ENCODE measurements at regions not wholly inside any gene's neighbourhood (a gene's known extent, or its start where the extent isn't known, plus 50 kb on each side); places are given as distances from the start of the nearest gene placed in this dataset.

DNA sequence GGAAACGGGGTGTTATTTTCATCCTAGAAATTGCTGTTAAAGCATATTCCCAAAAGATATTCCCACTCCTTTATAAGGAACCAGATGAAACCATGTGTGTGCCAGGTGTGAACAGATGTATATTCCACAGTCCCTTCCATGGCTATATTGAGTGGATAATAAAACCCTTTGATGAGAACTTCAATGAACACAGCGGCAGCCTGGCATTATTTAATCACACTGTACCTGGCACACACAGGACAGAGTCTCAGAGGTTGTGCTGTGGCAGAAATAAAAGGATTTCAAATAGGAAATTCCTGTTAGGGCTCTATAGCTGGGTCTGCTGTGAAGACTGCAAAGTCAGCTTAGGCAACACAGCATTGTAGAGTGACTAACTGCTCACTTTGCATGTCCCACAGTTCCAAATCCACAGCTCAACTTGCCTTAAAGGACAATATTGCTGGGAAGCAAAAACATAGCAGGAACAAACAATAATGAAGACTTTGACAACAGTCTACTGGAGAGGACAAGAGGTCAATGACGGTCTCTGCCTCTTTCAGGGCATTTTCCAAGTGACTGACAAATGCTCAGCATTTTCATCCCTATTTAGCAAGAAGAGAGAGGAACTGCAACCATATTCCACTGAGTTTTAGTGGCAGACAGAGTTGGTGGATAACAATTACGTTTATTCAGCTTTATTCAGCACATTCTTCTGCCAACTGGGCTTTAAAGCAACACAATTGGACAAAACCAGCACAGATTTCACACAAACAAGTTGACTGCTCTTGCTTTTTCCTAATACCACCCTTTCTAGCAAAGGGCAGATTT lies 255.7 kb upstream of the RGMB start:
- TF ChIP-seq POLR2AphosphoS5 (IDR thresholded peaks at IDR 0.05; ENCODE audit: low read depth, low read length) (no peak), TAF1 (IDR thresholded peaks at IDR 0.05; ENCODE audit: borderline replicate concordance, insufficient read depth, low read length) (no peak), FOXP2 (optimal IDR thresholded peaks at IDR 0.05; ENCODE audit: borderline replicate concordance, extremely low read depth, extremely low read length, insufficient read depth) (no peak), SIN3A (IDR thresholded peaks at IDR 0.05; ENCODE audit: borderline replicate concordance, insufficient read depth, low read length) (no peak)
- TF ChIP-seq, protein P1, sequence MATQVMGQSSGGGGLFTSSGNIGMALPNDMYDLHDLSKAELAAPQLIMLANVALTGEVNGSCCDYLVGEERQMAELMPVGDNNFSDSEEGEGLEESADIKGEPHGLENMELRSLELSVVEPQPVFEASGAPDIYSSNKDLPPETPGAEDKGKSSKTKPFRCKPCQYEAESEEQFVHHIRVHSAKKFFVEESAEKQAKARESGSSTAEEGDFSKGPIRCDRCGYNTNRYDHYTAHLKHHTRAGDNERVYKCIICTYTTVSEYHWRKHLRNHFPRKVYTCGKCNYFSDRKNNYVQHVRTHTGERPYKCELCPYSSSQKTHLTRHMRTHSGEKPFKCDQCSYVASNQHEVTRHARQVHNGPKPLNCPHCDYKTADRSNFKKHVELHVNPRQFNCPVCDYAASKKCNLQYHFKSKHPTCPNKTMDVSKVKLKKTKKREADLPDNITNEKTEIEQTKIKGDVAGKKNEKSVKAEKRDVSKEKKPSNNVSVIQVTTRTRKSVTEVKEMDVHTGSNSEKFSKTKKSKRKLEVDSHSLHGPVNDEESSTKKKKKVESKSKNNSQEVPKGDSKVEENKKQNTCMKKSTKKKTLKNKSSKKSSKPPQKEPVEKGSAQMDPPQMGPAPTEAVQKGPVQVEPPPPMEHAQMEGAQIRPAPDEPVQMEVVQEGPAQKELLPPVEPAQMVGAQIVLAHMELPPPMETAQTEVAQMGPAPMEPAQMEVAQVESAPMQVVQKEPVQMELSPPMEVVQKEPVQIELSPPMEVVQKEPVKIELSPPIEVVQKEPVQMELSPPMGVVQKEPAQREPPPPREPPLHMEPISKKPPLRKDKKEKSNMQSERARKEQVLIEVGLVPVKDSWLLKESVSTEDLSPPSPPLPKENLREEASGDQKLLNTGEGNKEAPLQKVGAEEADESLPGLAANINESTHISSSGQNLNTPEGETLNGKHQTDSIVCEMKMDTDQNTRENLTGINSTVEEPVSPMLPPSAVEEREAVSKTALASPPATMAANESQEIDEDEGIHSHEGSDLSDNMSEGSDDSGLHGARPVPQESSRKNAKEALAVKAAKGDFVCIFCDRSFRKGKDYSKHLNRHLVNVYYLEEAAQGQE (IDR thresholded peaks at IDR 0.05; ENCODE audit: insufficient read depth in 1 of 2, low read depth in 2 of 2, low read length in 2 of 2): no peak

- TF ChIP-seq FOXP2 (optimal IDR thresholded peaks at IDR 0.05; ENCODE audit: borderline replicate concordance, extremely low read depth, extremely low read length, insufficient read depth) (no peak), POLR2AphosphoS5 (IDR thresholded peaks at IDR 0.05; ENCODE audit: low read depth, low read length) (no peak), TAF1 (IDR thresholded peaks at IDR 0.05; ENCODE audit: borderline replicate concordance, insufficient read depth, low read length) (no peak), SIN3A (IDR thresholded peaks at IDR 0.05; ENCODE audit: borderline replicate concordance, insufficient read depth, low read length) (no peak)
- TF ChIP-seq, protein P1 (IDR thresholded peaks at IDR 0.05; ENCODE audit: insufficient read depth in 1 of 2, low read depth in 2 of 2, low read length in 2 of 2): no peak
Observed at GRCh38 chr5:98518754-98519153, 254.7 kb upstream of the RGMB start.

- TF ChIP-seq POLR2AphosphoS5 (IDR thresholded peaks at IDR 0.05; ENCODE audit: low read depth, low read length) (no peak), FOXP2 (optimal IDR thresholded peaks at IDR 0.05; ENCODE audit: borderline replicate concordance, extremely low read depth, extremely low read length, insufficient read depth) (no peak), TAF1 (IDR thresholded peaks at IDR 0.05; ENCODE audit: borderline replicate concordance, insufficient read depth, low read length) (no peak), SIN3A (IDR thresholded peaks at IDR 0.05; ENCODE audit: borderline replicate concordance, insufficient read depth, low read length) (no peak)
- TF ChIP-seq, protein P1 (IDR thresholded peaks at IDR 0.05; ENCODE audit: insufficient read depth in 1 of 2, low read depth in 2 of 2, low read length in 2 of 2): no peak
Observed at GRCh38 chr5:98519571-98519970, 253.9 kb upstream of the RGMB start.

DNA sequence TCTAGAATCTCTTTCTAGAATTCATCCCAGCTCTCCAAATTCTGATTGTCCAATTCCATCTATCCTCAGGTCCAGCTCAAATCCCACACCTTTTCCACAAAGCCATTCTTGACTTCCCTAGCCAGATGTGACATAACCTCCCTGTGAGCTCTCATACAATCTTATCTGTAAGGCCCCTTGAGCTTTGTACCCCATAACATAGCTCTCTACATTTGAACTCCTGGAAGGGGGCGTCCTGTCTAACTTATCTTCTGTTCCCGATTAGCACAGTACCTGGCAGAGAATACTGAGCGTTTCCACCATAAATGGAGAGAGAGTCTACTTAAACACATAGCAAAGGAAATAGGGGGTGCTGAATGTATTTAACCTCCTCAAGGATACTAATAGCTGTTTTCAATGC lies 251.6 kb upstream of the RGMB start:
- TF ChIP-seq TAF1 (IDR thresholded peaks at IDR 0.05; ENCODE audit: borderline replicate concordance, insufficient read depth, low read length) (no peak), FOXP2 (optimal IDR thresholded peaks at IDR 0.05; ENCODE audit: borderline replicate concordance, extremely low read depth, extremely low read length, insufficient read depth) (no peak), SIN3A (IDR thresholded peaks at IDR 0.05; ENCODE audit: borderline replicate concordance, insufficient read depth, low read length) (no peak), POLR2AphosphoS5 (IDR thresholded peaks at IDR 0.05; ENCODE audit: low read depth, low read length) (no peak)
- TF ChIP-seq, protein P1 (IDR thresholded peaks at IDR 0.05; ENCODE audit: insufficient read depth in 1 of 2, low read depth in 2 of 2, low read length in 2 of 2): no peak
